ENCODE measurements at regions not wholly inside any gene's neighbourhood (a gene's known extent, or its start where the extent isn't known, plus 50 kb on each side); places are given as distances from the start of the nearest gene placed in this dataset.

GRCh38 chr4:30511751-30512150 lies 208.4 kb upstream of the PCDH7 start:
- TF ChIP-seq, protein P1, sequence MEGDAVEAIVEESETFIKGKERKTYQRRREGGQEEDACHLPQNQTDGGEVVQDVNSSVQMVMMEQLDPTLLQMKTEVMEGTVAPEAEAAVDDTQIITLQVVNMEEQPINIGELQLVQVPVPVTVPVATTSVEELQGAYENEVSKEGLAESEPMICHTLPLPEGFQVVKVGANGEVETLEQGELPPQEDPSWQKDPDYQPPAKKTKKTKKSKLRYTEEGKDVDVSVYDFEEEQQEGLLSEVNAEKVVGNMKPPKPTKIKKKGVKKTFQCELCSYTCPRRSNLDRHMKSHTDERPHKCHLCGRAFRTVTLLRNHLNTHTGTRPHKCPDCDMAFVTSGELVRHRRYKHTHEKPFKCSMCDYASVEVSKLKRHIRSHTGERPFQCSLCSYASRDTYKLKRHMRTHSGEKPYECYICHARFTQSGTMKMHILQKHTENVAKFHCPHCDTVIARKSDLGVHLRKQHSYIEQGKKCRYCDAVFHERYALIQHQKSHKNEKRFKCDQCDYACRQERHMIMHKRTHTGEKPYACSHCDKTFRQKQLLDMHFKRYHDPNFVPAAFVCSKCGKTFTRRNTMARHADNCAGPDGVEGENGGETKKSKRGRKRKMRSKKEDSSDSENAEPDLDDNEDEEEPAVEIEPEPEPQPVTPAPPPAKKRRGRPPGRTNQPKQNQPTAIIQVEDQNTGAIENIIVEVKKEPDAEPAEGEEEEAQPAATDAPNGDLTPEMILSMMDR (IDR thresholded peaks at IDR 0.05) = no peak
- no peak for TF ChIP-seq POLR2A (IDR thresholded peaks at IDR 0.05)

All from body of pancreas (tissue), 4 donors.